GM21786 (cell line): ENCODE measurements at regions not wholly inside any gene's neighbourhood (a gene's known extent, or its start where the extent isn't known, plus 50 kb on each side); places are given as distances from the start of the nearest gene placed in this dataset.
"Not testable (repeated sequence)": the region's sequence is repeated elsewhere in the genome, so short reads cannot be mapped to it uniquely, and the experiment has no call there.

ENCODE experiments used
- ATAC-seq: cut with Tn5 transposase; IDR thresholded peaks from one replicate; pipeline ENCODE4 v1.9.1; 2021; ENCODE audit not compliant: unreplicated experiment

DNA sequence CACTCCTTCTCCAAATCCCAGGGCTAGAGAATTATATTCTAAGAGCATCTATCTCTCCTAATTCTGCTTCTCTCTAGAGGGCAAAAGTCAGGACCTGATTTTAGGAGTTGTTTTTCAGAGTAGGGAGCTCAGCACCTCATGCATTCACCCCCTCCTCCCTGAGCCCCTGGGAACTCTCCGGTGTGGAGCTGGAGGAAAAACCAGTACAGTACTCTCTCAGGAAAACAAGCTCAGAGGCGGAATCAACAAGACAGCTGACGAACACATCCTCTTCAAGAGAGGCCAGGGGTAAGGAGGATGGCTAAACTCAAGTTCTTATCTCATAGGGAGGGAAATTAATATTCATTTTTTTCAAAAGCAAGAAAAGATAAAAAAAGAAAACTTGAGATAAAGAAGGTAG is 120.1 kb upstream of the CDYL start:
- no peak for ATAC-seq

DNA sequence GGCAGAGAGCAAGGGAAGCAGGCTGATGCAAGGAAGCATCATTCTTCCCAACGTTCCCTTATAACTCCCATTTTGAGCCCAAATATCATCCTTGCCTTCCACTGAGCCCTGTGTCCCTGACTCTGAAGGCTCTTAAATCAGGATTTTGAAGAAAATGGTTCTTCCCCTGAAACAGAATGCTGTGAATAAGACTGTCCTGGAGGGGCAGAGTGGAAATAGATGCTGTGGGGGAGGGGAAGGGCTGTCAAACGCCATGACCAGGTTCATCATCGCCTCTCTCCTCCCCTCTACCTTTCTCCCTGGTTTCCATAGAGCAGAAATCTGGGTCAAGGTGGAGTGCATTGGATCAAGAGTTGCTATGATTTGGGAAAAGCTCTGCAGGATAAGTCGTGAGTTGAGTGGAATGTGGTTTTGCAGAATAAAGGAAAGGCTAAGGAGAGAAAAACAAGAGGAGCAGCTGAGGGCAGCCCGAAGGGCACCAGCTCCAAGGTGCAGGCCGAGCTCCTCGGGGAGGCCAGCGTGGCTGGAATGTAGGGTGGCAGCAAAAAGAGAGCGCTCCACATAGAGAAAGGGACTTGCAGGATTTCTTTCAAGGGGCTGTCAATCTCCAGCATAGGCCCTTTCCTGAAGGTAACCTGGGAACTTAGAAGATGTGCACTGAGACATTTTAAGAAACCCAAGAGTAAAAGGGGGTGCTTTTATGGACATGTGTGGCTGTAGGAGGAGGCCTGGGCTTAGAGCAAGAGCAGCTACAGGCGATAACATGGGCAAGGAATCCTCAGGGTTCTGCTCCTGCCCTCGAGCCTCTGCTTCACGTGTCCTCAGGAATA is 120.8 kb upstream of the CDYL start:
- ATAC-seq = no peak

GRCh38 chr6:4653141-4653540 is 123.1 kb upstream of the CDYL start:
- no peak for ATAC-seq

DNA sequence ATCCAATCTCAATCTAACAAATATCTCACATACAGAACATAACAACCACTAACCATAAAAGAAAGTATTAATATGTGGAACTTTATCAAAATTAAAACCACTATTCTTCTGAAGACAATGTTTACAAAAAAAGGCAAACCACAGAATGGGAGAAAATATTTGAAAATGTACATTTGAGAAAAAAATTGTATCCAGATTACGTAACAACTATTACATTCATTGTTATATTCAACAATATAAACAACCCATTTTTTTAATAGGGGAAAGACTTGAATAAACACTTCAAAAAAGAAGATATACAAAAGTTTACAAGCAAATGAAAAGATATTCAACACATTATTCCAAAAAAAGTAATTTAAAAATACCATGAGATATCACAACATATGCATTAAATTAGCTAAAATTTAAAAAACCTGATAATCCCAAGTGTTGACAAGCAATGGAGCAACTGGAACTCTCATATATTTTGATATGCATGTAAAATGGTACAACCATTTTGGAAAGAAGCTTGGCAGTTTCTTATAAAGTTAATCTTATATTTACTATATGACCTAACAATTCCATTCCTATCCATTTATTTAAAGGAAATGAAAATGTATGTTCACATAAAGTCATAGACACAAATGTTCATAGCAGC is 124.3 kb upstream of the CDYL start:
- ATAC-seq = no peak

GRCh38 chr6:4649728-4650127 is 126.5 kb upstream of the CDYL start:
- ATAC-seq = no peak

DNA sequence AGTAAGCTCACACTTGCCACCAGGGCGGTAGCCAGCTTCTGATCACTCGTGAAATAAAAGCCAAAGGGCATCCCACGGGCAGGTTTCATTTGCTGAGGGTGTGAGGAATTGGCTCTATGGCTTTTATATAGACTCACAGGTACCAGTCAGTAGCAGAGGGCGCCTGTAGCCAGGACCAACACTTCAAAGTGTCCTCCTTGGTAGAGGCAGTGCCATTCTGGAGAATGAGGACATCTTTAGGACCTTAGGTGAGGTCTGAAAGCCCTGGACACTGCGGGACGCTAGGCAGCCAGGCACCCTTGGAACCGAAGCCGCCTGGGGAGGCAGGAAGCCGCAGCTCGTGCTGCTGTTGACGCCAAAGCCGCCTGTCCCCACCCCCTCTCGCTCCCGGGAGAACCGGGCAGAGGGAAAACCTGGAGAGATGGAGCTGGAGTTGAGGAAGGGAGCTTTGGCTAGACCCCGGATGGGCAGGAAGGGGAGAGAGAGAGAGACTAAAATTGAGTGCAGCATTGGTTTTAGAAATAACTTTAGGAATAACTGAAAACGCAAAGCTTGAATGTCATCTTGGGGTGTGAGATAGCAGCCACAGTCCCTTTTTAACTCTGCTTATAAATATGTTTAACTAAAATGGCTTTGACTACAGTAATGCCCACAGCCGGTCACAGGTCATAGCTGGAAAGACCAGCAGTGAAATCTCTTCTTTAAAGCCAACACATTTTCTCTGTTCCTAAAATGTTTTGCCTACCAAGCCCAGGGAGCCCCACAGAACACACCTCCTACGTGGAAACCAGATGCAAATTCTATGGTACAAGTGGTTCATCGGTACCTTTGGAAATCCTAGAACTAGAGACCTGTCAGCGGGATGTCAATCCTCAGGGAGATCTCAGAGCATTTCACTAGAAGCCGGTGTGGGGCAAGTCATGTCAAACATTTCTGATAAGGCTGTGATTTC is 128.5 kb upstream of the CDYL start:
- no peak for ATAC-seq

DNA sequence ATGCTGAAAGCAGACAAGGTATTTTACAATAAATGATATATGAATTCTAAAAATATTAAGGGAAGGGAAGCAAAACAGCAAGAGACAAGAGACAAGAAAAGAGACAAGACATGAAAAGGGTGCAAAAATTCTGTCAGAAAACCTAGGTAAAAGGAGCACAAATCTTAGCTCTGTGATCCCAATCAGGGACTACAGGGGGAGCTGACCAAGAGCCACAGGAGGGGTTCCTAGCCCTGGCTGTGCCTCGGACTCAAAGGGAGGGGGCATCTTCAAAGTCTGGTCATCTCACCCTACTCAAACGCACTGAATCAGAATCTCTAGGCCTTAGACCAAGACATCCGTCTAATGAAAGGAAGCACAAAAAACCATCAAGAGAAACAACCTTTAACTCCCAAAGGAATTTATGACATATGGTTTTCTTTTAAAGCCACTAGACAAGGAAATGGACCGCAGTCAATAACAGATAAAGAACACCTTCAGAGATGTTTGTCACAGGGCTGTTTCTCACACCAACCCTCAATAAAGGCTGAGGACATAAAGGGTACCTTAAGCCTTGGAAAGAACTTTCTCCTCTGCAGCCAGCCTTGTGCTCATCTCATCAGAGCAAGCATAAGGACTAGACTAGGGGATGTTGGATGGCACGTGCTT is 130.4 kb upstream of the CDYL start:
- ATAC-seq = no peak

DNA sequence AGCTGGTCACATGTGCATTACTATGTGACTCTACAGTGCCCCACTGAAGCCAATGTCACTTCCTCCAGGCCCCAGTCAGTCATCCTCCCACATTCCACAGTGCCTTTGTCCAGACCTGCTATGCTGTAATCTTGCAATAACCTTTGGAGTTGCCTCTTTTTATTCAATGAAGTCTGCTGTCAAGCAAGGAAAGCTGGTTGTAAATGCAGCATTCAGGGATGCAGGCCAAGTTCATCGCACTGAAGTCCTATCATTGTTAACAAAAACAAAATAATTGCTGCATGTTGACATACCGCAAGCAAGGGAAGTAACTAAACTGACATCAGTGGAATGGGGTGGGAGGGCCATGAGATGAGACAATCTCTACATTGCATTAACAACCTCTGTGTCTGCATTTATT is 131.2 kb upstream of the CDYL start:
- ATAC-seq = no peak

DNA sequence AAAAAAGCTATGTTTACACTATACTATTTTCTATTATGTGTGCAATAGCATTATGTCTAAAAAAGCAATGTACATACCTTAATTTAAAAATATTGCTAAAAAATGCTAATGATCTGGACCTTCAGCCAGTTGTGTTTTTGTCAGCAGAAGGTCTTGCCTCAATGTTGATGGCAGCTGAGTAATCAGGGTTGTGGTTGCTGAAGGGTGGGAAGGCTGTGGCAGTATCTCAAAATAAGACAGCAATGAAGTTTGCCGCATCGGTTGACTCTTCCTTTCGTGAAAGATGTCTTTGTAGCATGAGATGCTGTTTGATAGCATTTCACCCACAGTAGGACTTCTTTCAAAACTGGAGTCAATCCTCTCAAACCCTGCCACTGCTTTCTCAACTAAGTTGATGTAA is 134.7 kb upstream of the CDYL start:
- ATAC-seq = no peak

DNA sequence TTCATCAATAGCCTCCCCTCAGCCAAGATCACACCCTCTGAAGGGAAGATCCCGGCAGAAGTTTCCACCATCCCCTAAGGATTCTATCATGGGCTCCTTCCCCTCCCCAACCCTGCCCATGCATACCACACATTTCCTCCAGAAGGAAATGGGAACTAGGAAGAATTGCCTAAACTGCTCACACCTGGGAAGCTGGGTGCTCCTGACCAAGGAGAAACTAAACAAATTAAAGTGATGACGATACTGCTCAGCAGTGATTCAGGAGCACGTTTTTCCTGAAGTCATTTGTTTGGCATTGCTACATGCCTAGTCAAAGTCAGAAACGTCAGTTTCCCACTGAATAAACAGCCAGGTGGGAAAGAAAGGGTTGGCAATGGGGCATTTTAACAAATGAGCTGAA is 136.1 kb upstream of the CDYL start:
- ATAC-seq = no peak

- no peak for ATAC-seq
These were observed 137.6 kb upstream of the CDYL start for GRCh38 chr6:4638641-4639040.

DNA sequence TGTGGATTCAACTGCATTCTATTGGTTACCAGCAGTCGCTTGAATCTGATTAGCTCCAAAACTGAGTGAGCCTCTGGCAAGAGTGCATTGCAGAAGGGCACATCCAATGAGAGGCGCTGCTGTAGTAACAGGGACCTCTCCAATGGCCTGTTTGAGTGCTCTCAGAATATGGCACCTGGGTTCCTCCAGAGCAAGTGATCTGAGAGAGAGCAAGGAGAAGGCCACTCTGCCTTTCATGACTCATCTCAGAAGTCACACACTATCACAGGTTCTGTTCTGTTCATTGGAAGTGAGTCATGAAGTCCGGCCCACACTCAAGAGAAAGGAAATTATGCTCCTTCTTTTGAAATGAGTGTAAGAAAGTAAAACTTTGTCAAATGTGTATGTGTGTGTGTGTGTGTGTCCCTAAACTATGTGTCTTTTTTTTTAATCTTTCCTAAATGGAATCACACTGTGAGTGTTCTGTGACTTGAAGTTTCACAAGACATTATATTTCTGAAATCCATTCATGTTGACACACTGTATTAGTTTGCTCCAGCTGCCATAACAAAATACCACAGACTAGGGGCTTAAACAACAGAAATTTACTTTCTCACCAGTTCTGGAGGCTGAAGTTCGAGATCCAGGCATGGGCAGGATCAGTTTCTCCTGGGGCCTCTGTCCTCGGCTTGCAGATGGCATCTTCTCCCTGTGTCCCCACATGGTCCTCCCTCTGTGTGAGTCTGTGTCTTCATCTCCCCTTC is 138.3 kb upstream of the CDYL start:
- peak; percentile 66 for ATAC-seq

GRCh38 chr6:4636881-4637224 is 139.4 kb upstream of the CDYL start:
- no peak for ATAC-seq

DNA sequence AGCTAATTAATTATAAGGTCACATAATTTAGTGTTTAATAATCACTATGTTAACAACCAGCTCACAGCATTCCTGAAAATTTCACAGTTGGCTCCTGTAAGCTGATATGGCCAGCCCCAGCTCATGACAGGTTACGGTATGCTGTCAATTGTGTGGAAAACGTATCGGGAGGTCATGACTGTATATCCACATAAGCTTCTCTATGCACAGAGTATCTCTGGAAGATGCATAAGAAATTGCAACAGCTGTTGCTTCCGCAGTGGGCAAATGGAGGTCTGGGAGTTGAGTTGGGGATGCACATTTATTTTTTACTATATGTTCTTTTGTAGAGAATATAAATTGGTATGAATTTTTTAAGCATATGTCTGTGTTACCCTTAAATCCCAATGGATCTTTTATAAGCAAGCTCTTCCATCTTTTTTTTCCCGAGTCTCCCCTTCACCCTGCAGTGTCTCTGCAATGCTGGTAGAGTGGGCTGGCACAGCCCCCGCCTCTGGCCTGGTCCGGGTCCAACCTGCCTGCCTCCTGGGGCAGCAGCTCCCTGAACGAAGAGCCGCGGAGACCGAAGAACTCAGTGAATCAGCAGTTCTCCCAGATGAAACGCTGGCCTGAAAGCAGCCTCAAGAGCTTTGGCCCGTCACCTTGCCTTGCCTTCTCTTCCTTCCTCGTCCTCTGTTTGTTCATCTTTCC is 139.9 kb upstream of the CDYL start:
- ATAC-seq = no peak

- no peak for ATAC-seq
These were observed 140.5 kb upstream of the CDYL start for GRCh38 chr6:4635666-4636065.

GRCh38 chr6:4632421-4632820 is 143.8 kb upstream of the CDYL start:
- no peak for ATAC-seq

DNA sequence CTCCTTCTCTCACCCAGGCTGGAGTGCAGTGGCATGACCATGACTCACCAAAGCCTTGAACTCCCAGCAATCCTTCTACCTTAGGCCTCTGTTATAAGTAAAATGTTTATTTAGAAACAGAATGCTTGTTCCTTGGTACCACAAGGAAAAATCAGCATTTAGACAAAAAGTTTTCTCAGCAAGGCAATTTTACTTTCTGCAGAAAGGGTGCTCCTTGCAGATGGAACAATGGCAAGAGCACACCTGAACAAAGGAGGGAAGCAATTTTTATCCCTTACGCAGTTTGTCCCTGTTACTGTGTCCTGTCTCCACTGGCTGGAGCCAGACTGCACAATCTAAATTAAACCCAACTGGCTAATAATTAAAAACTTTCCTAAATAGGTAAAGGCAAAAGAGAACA is 146.4 kb upstream of the CDYL start:
- not testable (repeated sequence) for ATAC-seq

DNA sequence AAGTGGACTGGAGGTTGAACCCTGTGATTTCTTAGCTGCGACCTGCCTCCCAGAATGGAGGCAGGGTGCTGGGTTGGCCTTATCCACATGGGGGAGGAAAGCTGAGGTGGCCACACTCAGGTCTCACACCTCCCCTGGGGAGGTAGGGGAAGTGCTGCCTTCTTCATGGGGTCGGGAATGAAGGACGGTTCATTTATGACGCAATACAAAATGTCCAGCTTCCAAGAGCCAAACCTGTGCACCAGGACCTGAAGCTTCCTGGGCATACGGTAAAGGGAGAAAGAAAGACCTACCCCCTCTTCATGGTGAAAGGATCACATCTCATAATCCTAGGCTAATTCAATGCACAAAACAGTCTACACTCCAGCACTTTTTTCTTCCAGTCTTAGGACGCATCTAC is 150.6 kb upstream of the CDYL start:
- no peak for ATAC-seq

GRCh38 chr6:4624726-4625125 is 151.5 kb upstream of the CDYL start:
- no peak for ATAC-seq
